T-helper 1 cell (primary cell): ENCODE measurements at regions not wholly inside any gene's neighbourhood (a gene's known extent, or its start where the extent isn't known, plus 50 kb on each side); places are given as distances from the start of the nearest gene placed in this dataset.

Experiments used
- DNase-seq, 5 donors: peaks; one replicate each; pipeline ENCODE4 v3.0.0-alpha.2; 2012 to 2020

DNA sequence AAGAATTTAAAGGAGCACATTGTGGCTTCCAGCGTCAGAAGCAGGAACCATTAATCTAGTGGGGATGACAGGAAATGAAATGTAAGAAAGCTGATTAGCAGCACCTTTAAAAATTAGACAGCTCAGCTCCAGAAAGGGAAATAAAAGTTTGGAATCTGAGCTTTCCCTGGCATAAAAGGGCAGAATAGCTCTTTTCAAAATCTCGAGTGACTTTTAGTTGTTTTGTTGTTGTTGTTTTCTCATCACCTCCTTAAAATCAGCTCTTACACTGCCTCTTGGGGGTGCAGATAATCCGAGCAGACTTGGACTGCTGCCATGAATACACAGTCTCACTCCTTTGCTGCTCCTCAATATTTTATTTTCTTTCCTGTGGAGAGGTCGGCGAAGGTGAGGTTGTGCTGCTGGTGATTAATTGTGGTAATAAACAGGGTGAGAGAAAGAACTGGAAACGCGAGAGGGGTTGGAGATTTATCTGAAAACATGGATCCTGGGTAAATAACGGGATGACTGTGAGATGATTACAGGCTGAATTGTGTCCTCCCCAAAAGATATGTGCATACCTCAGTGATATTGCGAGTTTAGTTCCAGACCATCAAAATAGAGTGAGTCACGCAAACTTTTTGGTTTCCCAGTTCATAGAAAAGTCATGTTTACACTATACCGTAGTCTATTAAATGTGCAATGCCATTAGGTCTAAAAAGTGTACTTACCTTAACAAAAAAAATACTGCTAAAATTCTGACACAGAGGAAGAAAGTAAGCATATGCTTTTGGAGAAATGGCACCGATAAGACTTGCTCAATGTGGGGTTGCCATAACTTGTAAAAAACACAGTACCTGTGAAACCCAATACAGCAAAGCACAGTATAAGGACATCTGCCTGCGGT is 787.7 kb downstream of the UQCRFS1 start:
- DNase-seq = no peak

DNA sequence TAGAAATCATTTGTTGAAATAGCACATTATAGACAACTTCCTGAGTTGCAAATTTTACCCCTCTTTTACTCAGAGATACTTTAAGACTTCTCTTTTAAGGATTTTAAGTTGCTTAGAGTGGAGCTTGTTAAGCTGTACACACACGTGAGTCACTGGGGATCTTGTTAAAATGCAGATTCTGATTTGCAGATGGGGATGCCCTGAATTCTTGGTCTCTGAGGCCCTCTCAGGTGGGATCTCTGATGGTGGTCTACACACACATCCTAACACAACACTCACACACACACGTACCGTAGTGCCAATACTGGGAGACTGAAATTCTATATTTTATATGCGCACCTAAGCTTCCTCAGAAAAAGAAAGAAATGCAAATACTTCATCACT is 788.3 kb downstream of the UQCRFS1 start:
- no peak for DNase-seq

DNA sequence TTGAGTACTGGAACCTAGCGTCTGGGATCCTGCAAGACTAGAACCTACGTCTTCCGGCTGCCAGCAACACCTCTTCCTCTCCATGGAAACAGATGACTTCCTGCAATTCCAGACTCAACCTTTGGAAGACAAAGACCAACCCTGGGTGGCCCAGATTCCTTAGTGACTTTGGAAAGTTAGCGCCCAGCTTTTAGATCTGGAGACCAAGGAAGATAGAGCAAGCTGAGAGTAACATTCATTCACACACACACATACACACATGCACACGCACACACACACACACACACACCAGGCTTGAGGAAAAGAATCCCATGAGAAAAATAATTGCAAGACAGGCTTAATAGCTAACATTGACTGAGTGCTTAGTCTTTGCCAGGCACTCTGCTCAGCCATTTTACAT is 788.9 kb downstream of the UQCRFS1 start:
- no peak for DNase-seq

DNA sequence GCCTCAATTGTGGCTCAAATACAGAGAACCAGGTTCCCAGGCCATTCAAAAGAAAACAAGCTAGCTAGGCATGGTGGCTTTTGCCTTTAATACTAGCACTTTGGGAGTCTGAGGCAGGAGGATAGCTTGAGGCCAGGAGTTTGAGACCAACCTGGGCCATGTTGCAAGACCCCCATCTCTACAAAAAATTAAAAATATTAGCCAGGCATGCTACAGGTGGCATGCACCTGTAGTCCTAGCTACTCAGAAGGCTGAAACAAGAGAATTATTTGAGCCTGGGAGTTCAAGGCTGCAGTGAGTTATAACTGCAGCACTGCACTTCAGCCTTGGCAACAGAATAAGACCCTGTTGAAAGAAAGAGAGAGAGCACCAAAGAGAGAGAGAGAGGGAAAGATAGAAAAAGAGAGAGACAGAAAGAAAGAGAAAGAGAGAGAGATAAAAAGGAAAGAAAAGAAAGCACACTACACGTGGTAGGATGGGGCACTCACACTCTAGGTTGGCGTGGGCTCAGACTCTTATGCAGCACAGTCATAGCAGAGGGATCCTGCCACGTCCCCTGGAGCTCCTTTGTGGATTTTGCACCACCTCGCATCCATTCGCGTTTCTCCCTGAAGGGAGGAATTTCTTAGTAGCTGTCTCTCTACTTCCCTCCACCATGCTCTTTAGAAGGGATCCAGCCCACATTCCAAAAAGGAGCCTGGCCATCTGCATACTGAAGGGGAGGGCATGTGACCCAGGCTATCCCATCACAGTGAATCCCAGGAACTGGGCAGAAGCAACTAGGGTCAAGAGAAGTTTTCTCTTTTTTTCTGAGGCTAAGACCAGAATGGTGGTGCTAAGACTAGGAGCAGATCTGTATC is 789.9 kb downstream of the UQCRFS1 start:
- no peak for DNase-seq

DNA sequence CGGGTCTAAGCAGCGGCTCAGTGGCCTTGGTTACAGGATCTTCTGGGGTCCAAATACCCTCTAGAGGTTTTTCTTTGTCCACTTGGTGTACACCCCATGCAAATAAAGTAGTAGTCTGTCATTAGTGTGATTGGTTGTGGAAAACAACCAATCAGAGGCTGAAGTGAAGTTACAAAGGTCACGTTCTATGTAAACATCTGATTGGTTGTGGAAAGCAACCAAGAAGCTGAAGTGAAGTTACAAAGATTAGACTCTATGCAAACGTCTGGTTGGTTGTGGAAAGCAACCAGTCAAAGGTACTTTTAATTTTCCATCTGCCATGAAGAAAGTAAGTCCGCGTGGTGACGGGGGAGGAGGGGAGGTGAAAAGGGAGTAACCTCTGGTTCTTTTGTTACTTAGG is 790.9 kb downstream of the UQCRFS1 start:
- DNase-seq = no peak

DNA sequence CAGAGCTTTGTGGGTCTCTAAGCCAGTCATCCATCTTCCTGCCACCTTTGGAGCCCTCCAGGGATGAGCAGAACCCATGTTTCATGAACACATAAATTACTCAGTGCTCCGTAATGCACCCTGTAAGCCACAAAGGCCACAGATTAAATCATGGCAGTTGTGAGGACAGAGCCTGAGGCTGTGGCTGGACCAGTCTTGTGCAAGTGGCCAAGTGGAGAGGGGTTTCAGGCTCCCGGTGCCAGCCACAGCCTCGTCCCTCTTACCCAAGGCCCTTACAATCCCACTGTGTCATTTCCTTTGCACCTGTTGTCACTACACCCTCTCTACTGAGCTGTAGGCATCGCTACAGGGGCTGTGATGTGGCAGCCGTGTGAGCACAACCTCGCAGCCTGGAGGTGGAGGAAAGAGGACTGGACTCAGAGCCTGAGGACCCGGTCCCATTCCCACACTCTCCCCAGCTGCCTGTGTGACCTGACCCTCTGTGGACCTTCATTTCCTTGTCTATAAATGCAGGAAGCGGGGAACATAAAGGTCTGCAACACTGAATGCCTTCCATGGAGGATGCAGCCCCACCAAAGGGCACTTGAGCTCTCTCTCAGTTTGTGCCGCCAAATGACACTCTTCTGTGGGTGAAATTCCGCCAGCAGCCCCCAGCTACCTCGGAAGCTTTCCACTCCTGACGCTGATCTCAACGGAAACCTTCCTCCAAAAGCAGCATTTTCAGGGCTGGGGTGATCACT is 792.0 kb downstream of the UQCRFS1 start:
- DNase-seq = no peak

DNA sequence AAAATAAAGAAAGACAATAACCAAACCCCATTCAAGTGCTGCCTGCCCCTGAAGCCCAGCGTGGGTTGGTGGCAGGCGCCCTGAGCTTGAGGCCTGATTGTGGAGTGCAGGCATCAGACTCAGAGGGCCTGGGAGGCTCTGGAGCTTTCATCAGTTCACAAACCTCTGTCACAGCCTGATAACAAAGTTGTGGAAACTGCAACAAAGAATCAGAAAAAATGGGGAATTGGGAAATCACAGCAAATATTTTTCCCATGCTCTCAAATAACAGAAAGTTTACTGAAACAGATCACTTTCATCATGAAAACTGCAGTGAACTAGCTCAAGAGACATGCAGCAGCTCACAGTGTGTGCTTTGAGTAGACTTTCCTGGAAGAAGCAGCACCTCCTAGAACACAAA is 793.6 kb downstream of the UQCRFS1 start:
- no peak for DNase-seq

DNA sequence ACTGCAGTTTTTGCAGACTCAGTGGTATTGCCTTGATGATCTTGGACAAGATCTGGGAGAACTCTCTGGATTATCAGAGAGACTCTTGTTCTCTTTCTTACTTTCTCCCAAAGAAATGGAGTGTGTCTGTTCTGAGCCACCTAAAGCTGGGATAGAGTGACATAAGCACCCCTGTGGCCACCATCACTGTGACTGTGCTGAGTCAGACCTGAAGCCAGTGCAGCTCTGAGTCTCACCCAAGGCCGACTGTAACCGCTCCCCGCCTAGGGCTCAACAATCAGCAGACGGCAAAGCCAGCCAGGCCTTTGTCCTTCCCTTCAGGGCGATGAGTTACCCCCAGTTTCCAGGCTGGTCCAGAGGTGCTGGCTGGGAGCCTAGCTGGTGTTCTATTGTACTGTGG is 795.6 kb downstream of the UQCRFS1 start:
- no peak for DNase-seq

DNA sequence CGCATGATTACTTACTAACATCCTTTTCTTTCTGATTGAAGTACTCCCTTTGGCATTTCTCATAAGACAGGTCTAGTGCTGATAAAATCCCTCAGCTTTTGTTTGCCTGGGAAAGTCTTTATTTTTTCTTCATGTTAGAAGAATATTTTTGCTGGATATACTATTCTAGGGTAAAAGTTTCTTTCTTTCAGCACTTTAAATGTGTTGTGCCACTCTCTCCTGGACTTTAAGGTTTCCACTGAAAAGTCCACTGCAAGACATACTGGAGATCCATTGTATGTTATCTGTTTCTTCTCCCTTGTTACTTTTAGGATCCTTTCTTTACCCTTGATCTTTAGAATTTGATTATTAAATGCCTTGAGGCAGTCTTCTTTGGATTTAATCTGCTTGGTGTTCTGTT is 796.7 kb downstream of the UQCRFS1 start:
- DNase-seq = no peak

DNA sequence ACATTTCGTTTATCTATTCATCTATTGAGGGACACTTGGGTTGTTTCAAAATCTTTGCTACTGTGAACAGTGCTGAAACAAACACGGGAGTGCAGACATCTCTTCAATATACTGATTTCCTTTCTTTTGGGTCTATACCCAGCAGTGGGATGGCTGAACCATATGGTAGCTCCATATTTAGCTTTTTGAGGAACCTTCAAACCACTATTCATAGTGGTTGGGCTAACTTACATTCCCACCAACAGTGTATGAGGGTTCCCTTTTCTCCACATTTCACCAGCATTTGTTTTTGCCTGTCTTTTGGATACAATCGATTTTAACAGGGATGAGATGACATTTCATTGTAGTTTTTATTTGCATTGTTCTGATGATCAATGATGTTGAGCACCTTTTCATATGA is 798.2 kb downstream of the UQCRFS1 start:
- no peak for DNase-seq

DNA sequence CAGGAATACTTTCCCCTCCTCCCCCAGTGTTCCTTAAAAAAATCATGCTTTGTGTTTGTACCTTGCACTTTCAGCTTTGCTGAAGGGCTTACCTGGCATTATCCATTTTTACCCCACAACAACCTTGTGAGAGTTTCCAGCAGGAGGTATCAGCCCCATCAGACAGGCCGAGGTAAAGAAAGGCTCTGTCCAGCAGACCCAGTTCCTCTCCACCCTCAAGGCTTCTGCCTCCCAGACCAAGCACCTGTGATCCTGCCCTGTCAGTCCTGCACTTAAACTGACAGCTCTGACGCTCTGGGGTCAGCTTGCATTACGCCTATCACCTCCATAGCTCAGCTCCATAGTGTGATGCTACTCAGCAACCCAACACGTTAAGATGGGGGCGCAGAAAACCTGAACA is 803.1 kb downstream of the UQCRFS1 start:
- no peak for DNase-seq

DNA sequence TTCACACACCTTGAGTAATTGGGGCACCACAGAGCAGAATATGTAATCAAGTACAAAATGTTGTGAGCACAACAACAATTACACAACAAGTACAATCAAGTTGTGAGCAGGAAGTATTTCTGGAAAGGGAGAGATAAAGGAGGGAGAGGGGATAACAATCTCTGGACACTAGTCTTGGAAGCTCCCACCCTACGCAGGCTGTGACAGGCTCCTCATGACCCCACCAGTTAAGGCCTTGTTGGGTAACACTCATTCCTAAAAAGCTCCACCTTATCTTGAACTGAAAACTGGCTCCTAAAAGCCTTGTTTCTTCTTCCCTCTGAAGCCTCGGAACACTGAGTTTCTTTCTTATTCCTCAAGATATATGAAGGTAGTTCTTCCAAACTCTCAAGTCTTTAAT is 806.0 kb downstream of the UQCRFS1 start:
- DNase-seq = no peak

DNA sequence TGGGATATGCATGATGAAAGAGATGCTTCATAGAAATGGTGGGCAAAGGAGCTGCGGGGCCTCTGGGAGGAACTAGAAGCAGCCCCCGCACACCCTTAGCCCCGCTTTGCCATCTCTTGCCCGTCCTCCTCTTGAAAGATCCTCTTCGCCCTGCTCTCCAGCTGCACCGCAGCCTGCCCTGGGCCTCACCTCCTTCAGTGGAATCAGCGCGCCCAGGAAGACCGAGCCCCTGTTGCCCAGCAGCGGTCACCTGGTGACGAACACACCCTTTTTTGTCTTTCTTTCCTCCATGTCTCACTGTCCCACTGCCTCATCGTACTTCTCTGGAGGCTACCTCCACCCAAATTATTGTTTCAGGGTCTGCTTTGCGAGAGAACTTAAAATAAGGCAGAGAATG is 807.6 kb downstream of the UQCRFS1 start:
- no peak for DNase-seq

DNA sequence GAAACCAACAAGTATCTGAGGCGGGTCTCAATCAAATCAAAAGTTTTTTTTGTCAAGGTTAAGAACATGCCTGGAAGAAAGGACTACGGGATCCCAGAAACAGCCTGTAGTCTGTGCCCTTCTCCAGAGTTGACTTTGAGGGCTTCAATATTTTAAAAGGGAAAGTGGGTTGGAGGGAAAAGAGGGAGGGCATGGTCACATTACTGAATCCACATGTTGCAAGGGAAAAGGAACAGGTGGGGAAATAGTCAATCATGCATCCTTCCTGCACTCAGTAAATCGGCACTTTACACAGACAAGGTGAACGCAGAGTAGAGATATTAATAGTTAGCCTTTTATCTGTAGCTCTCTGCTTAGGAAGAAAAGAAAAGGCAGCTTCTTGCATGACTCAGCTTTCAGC is 808.5 kb downstream of the UQCRFS1 start:
- DNase-seq = no peak

DNA sequence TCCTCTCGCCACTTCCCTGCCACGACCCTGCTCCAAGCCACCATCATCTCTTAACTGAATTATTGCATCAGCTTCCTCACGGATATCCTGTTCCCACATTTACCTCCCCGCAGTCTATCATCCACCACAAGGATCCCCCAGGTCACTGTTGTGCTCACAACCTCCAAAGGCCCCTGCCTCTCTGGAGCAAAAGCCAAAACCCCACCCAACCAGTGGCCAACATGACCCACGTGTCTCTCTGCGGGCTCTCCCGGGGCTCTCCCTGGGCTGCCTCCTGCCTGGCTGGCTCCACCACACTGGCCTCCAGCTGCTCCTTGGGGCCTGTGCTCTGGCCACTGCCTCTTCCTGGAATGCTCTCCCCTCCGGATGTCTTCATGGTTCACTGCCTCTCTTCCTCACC is 809.3 kb downstream of the UQCRFS1 start:
- DNase-seq = no peak

DNA sequence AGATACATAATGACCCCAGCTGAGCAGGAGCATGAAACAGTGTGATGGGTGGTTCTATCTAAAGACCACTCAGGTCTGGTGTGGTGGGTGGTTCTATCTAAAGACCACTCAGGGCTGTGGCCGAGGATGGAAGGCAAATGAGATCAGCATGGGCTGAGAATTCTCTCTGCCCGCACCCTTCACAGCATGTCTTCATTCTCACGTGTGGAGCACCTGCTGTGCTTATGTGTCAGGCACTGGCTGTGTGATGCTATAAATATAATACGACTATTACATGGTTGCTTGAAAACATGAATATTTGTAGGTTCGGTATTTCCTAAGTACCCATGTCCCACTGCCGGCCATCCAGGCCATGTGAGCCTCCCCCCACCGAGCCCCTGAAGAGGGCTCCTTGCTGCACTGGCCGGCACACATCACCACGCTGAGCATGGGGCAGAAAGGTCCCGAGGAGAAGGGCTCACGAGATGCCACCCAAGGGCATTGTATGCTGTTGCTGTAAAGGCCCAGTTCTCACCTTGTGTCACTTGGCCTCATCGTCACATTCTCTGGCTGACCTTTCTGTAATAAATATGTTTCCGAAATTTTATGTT is 810.2 kb downstream of the UQCRFS1 start:
- no peak for DNase-seq

DNA sequence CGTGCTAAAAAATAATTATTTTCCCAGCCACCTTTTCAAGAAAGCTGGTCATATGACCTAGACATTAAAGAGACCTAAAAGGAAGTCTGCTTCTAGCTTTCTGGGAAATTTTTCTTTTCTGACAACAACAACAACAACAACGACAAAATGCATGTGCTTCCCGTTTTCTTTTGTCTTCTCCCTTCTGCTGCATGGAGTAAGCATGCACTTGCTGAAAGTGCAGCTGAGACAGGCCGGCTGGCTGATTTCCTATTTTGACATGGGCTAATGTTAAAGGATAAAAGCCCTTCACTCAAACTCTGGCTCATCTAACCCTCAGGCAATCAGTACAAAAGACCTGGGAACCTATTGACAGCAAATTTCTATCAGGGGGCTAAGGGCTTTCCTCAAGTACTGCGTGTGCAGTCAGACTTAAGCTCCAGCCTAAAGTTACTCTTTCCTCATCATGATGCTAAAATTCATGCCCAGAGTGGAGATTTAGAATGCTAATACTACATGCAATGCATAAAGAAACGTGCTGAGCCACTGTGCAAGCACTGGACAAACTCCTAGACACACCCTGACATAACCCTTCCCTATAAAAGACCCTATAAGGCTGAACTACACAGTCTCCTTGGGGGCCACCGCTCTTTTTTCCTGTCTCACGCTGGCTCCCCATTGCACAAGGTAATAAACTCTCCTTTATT is 811.1 kb downstream of the UQCRFS1 start:
- DNase-seq = no peak

DNA sequence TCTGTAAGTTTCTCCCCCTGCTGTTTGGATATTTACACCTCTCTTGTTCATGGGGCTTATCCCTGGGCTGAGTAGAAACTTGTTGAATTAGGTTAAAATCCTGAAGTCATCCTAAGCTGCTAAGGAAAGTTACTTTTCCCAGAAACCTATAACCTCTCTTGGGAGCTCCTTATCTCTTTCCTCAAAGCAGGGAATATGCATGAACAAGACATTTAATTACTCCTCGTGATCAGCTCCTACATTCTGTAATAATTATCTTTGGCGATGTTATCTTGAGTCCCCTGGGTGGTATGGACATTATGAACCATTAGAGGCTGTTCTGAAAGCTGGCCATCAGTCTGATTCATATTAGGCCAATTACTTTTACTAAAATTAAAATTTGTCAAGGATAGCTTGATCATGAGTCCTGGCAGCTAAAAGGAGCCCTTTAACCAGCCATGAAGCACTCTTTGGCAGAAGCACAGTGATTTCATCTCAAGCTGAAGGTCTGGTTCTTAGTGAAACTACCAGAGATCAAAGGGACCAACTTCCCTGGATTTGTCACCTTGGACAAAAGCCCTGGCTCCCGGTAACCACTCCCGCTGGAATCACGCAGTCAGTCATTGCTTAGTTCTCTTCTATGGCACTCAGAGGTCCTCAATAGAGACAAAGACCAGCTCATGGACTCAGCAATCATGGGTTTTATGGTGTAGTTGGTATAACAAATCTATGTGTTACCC is 811.8 kb downstream of the UQCRFS1 start:
- DNase-seq = no peak

DNA sequence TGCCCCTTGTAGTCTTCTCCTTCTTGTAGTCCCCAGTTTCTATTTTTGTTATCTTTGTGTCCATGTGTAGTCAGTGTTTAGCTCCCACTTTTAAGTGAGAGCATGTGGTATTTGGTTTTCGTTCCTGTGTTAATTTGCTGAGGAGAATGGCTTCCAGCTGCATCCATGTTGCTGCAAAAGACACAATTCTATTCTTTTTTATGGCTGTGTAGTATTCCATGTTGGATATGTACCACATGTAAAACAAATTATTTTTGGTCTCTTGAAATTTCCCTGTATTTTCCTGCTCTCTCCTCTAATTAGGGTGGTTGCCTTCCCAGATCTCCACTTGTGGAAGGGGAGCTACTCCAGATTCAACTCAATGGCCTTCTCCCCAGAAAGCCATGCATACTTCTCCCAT is 813.8 kb downstream of the UQCRFS1 start:
- DNase-seq = no peak

DNA sequence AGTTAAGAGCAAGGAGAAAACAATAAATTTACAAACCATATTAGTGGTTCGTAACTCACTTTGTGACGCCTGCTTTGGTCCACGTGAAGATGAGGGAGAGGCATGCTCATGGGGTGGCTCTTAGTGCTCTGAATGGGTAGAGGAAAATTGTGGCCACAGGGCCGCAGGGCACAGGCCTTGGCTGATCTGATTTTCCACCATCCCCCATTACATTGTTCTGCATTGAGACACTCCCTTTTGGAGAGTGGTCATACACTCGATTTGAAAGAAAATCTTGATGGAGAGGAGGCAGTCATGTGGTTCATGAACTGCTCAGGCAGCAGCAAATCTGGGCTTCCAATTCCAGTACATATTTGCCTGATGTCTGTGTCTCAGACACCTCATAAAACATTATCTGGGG is 815.2 kb downstream of the UQCRFS1 start:
- no peak for DNase-seq

DNA sequence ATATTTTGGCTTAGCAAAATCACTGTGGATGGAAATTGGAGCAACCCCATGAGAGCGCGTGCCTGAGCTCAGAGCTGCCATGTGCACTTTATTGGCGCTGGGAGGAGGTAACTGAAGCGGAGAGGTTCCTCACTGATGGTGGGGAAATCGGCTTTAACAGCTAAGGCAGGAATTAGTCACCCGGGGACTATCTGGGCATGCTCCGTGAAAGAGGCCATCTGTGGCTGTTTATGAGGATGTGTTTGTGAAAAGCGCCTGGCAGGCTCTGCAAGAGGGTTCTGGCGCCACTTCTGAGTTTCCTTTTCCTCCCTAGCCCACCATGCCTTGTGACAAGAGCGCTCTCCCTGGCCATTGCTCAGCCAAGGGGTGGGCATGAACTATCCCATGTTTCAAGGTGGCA is 815.6 kb downstream of the UQCRFS1 start:
- DNase-seq = no peak
